NCI-H2107 (cell line): ENCODE measurements at regions not wholly inside any gene's neighbourhood (a gene's known extent, or its start where the extent isn't known, plus 50 kb on each side); places are given as distances from the start of the nearest gene placed in this dataset.

Source experiments
- DNase-seq: peaks from one replicate; lab custom pipeline; 2025; lab: John Stamatoyannopoulos, UW

DNA sequence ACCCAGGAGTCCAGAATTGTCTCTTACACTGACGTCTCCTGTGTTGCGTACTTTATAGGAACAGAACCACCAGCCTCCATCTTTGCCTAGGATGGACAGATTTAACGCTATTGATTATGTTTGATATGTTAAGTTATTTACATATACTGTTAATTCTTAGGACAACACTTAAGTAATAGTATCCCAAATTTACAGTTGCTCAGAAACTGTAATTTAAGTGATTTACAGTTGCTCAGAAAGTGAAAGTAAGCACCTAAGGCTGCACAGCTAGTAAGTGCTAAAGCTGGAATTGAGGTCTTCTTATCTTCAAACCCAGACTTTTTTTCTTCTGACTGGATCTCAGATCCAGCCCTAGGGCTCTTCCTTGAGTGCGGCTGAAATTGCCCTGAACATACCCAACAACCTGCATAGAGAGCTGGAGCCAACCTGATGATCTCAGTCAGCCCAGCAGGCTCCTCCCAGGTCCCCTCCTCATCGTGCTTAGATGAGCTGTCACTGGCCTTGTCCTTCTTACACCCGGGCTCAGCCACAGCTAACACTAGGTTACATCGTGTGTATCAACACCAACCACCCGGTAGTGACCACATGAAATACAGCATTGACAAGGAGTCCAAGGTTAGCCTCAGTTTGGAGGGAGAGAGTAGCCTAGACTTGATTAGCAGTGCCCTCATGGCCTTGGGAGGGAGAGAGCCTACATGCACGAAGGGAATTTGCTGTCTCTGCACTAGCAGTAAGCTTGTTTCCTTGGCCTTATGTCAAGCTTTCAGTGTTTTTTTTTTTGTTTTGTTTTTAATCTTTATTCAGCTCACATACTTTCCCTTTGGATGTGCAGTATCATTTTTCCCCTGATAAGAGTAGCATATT lies 111.1 kb upstream of the ARHGAP5 start:
- DNase-seq = no peak

DNA sequence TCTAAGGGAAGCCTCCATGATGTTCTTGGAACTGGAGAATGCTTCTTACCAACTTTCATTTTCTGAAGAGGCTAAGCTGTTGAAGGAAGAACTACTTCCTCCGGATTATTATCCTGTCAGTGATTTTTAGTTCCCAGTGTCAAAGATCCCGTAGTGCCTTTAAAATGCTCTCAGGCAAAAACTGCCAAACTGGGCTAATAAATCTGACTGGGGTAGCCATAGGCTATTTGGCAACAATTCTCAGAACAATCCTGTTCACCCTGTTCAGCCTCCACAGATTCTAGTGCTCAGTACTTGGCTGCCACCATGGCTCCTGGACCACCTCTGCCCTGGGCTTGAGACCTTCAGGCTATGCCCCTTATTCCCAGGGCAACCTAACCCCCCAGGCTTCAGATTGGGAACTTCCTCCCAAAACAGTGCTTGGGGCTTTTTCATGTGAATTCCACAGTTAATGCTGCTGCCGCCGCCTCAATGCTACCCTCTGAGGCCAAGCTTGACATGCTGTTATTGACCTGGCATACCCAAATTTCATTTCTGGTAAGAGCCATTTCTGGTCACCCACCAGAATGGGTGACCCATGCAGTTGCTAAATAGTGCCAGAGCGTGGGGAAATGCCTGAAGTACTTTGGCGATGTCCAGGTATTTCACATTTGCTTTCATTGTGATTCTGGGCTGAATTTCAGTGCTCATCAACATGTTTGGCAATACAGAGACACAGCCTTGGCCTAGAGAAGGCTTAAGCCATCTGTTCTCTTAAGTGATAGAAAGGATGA lies 110.0 kb upstream of the ARHGAP5 start:
- no peak for DNase-seq

DNA sequence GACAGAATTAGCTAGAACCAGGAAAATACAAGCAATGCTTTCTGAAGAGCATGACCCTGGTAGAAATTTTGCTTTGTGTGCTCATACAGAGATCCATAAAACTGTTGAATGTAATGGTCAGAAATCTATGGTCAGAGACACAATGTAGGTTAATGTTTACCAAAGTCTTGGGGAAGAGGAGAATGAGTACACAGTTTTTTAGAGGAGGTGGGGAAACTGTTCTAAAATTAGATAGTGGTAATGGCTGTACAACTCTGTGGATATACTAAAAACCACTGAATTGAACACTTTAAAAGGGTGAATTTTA lies 109.5 kb upstream of the ARHGAP5 start:
- no peak for DNase-seq

DNA sequence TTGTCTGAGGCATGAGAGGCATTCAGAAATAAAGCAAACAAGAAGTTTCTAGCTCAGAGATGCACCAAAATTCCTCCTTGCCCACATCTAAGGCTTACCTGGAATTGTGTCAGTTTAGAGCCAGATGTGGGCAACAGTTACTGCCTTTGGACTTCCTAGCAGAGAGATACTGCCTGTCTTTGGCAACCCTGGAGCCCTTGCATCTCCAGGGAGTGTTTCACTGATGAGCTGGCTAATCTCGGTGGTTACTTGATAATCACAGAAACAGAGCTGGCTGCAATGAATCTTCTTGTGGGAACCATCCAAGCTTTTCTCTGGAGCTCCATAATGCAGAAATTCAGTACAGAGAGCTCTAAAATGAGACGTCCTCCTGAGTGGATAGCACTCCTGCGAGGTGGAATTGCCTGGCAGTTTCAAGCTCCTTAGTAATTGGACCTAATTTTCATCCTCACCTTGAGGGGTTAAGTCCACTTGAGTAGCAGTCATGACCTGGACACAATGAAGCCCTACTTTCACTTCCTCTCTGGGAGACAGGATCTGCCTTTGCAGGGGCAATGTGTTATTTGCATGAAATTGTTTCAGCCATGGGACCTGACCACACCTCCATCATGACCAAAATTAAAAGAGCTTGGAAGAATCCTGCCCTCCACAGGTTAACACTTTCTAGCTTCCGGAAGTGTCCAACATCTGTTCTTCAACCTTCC lies 108.8 kb upstream of the ARHGAP5 start:
- no peak for DNase-seq

DNA sequence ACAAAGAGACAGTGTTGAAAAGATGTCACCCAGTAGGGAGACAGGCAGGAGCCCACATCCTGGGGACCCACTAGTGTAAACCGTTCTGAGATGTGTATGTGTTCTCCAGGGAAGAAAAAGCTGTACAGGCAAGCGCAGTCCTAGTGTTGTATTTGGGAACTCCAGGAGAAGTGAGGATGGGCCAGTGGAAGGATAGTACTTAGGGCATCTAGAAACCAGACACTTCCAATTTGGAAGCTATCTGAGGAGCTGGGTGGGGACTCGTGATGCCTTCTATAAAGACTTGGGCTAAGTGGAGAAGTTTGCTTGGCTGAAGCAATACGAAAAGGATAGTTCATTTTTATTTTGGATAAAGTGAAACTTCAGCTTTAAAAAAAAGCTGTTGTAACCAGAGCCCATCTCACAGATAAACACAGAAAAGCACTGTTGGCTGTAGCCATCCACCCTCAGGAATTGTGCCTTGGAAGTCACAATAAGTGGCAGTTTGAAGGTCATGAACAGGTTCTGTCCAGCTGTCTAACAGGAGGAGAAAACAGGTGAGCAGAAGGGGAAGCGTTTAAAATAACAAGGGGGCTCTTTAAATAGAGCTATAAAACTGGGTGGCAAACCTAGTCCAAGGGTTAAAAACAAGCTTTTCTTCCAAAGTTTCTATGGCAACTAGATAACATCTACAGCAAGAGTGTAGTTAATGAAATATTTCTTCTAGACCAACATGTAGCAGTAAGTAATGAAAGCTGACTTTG lies 108.0 kb upstream of the ARHGAP5 start:
- no peak for DNase-seq

DNA sequence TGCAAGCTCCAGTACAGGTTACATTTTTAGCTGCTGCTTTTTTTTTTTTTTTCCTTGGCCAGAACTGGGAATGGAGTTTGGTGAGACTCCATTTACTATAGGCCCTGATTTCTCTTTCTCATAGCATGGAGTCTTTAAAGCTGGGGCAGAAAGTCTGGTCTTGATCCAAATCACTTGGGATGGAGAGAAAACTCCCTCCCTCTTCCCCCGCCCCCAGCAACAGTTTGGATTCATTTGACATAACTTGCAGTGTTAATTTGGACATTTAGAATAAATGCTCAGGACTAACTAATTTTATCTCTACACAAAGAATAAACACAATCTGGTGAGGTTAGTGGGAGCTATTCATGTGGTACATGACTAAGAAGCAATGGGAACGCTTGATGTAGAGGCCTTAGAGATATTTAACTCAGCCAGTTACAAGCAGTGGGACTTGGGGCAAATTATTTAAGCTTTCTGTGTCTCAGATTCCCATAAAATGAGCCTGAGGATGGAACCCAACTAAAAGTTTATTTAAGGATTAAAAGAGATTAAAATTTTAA lies 107.3 kb upstream of the ARHGAP5 start:
- no peak for DNase-seq

DNA sequence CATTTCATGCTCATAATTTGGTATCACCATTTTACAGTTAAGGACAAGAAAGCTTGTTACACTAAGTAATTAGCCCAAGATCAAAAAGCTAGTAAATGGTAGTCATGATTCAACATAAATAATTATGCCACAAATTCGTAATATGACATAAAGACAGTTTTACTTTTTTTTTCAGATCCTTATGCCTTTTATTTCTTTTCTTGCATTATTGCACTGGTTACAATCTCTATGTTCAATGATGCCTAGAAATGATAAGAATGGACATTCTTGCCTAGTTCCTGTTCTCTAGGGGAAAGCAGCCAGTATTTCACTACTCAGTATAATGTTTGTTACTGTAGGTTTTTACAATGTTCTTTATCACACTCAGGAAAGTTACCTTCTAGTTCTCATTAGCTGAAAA lies 106.4 kb upstream of the ARHGAP5 start:
- no peak for DNase-seq

DNA sequence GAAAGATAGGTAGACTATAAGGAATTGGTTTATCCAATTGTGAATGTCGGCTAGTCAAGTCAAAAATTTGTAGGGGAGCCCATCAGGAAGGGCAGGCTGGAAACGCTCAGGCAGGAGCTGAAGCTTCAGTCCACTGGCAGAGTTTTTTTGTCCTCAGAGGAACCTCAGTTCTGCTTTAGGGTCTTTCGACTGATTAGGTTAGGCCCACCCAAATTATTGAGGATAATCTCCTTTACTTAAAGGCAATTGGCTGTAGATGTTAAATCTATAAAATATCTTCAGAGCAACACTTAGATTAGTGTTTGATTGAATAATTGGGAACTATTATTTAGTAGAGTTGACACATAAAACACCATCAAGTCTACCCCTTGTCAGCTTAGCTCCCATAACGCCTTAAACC lies 105.5 kb upstream of the ARHGAP5 start:
- DNase-seq = no peak

DNA sequence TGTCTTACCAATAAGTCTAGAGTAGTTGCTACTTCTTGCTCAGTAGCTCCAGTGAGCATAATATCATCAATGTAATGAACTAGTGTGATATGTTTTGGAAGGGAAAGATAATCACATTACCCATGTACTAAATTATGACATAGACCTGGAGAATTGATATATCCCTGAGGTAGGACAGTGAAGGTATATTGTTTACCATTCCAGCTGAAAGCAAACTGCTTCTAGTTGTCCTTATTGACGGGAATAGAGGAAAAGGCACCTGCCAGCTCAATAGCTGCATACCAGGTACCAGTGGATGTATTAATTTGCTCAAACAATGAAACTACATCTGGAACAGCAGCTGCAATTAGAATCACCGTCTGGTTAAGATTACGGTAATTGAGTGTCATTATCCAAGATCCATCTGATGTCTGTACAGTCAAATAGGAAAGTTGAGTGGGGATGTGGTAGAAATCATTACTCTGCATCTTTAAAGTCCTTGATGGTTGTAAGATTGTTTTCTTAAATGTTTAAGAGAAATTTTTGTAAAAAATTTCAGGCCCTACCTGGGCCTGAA lies 100.0 kb upstream of the ARHGAP5 start:
- no peak for DNase-seq

DNA sequence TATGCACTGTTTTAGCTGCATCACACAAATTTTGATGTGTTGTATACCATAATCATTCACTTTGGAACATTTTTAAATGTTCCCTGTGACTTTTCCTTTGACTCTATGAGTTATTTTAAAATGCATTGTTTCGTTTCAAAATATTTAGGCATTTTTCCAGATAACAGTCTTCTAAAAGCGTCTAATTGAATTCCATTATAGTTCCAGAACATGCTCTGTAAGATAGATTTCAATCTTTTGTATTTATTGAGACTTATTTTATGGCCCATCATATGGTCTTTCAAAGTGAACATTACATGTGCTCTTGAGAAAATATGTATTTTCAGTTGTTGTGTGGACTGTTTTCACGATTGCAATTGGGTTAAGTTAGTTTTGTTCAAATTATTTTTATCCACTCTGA lies 98.7 kb upstream of the ARHGAP5 start:
- DNase-seq = no peak

DNA sequence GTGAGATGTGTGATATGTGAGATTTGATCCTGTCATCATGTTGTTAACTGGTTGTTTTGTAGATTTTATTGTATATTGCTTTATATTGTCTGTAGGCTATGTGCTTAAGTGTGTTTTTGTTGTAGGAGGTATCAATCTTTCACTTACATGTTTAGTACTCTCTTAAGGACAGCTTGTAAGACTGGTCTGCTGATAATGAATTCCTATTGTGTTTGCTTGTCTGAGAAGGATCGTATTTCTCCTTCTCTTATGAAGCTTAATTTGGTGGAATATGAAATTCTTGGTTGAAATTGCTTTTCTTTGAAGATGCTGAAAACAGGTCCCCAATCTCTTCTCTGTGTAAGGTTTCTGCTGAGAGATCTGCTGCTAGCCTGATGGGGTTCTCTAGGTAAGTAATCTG lies 94.5 kb upstream of the ARHGAP5 start:
- no peak for DNase-seq

DNA sequence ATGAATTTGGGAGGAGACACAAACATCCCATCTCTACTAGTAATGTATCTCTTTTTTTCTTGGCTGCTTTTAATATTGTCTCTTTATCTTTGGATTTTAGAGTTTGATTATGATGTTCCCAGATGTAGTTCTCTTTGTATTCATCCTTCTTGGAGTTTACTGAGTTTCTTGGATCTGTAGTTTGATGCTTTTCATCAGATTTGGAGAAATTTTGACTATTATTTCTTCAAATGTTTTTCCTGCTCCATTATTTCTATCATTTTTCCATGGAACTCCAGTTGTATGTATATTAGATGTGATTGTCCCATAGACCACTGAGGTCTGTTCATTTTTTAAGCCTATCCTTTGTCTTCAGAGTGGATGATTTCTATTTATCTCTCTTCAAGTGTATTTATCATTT lies 90.7 kb upstream of the ARHGAP5 start:
- no peak for DNase-seq

DNA sequence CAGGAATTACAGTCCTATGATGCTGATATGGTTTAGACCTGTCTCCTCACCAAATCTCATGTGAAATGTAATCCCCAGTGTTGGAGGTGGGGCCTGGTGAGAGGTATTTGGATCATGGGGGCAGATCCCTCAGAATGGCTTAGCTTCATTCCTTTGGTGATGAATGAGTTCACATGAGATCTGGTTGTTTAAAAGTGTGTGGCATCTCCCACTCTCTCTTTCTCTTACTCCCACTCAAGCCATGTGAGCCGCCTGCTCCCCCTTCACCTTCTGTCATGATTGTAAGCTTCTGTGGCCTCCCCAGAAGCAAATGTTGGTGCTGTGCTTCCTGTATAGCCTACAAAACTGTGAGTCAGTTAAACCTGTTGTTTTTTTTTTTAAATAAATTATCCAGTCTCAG lies 89.4 kb upstream of the ARHGAP5 start:
- DNase-seq = no peak

DNA sequence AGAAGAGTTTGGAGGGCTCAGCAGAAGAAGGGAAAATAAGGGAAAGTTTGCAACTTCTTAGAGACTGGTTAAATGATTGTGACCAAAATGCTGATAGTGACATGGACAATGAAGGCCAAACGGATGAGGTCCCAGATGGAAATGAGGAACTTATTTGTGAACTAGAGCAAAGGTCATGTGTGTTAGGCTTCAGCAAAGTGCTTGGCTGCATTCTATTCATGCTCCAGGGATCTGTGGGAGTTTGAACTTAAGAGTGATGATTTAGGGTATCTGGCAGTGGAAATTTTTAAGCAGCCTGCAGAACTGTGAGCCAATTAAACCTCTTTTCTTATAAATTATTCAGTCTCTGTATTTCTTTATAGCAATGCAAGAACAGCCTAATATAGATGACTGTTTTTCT lies 88.9 kb upstream of the ARHGAP5 start:
- no peak for DNase-seq

DNA sequence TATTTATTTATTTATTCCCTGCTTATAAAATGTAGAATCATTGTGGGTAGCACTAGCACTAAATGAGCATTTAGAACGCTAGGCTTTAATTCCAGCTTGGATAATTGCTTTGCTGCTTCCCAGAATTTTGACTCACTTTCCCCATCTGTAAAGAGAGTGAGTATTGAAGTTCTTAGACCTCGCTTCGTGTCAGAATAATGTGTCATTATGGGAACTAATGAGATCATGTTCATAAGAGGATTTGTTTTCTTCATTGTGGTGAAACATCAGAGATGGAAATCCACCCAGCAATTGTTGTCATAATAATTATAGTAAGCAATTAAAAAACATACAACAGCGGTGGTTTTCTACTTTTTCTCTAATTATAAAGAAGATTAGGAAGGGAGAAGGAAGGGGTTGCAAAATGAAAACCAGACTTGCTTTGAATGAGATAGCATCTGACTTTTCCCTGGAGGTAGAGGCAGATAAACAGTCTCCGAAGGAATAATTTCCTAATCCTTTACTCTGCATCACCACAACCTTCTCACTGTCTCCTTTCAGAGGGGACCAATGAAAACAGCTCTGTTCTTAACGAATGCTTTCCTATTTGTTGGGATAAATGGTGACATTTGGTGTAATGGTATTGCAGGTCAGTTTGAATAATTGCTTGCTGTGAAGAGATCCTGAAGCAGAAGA lies 86.8 kb upstream of the ARHGAP5 start:
- no peak for DNase-seq

DNA sequence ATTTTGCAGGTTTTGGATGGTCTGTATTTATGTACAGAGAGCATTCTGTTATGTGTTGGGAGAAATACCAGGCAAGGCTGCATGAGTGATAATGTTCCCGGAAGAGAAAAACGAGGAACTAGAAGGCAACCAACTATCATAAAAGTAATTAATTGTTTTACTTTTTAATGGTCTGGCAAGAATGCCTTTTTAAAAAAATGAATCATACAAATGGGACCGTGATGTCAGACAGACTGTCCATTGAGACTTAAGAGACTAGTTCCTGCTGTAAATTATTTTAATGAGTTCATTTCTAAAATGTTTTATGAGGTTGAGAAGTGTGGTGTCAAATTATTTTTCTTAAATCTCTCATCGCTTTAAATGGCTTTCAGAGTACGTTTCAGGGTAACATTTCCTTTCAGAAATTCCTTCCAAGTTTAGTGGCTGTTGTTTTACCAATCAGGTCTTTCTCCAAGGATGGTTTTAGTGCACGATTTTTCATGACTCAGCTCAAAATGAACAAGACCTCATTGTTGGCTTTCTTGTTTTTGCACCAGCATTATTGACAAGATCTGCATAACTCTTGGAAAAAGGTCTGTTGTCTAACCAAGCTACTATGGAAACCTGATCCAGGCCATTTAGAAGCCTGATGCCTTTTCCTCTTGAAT lies 86.1 kb upstream of the ARHGAP5 start:
- no peak for DNase-seq

DNA sequence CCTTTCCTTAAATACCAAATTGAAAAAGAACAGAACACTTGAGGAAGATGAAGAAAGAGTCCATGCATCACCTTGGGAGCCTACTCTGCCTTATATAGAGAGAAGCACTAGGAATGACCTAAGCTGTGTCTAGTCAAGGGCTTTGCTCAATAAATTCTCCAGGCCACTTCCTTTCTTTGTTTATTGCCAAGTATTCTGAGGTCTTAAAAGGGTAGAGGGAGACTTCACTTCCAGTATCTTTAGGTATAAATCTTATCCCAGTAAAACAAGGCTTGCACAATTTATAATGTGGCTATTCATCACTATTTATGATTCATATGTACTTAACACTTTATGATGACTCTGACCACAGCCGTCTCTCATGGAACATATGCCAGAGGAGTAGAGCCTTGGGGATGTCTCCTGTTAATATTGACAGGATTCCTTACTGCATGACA lies 85.1 kb upstream of the ARHGAP5 start:
- DNase-seq = no peak

DNA sequence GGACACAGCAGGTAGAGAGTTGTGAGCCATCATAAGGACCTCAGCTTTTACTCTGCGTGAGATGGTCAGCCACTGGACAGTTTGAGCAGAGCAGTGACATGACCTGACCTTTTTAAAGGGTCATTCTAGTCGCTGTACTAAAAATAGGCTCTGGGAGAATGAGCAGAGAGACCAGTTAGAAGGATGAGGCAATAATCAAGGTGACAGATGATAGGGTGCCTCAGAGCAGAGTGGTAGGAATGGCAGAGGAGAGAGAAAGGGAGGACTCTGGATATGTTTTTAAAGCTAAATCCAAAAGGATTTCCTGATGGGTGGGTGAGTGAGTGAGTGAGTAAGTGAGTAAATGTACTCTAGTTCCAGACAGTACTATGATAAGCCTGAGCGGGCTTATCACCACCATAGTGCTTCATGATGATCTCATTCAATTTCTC lies 83.6 kb upstream of the ARHGAP5 start:
- no peak for DNase-seq

DNA sequence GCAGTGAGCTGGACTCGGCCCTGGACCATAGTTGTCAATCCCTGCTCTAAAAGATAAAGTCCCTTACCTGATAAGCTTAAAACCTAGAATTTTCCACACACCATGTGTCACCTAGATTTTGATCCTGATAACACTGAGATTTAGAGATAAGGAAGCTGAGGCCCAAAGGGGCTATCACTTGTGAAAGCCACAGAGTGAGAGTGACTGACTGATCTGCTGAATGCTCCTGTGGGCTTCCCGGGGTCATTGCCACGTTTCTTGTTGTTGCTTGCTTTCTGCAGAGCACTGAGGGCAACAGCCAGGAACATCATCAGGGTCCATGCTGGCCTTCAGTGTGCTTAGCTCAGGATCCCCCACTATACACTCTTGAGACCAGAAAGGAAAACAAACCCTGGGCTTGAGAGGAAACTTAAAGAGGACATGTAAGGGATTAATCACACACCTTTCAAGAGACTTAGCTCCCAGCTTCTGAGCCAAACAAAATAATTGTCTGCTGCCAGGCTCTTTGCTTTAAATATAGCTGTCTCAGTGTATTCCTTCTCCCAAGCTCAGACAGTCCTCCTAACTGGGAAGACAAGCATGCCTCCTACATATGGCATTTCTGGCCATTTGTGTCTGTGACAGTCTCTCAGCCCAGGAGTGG lies 82.6 kb upstream of the ARHGAP5 start:
- no peak for DNase-seq

DNA sequence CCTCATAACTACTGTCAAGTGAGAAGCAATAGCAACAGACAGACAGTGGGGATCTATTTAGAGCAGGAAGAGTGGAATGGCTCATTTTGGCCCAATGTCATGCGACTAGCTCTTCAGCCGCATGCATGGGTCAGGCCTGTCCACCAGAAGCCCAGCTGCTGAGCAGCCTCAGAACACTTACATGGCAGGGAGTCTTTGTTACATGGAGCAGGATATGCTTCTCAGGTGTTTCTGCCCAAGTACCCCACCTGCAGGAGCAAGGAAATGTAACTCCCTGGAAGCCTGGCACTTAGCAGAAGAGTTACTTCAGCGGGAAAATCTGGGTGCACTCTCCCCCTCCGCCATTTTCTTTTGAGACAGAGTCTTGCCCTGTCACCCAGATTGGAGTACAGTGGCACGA lies 73.5 kb upstream of the ARHGAP5 start:
- DNase-seq = no peak
